OCI-LY3 (cell line): ENCODE measurements at regions not wholly inside any gene's neighbourhood (a gene's known extent, or its start where the extent isn't known, plus 50 kb on each side); places are given as distances from the start of the nearest gene placed in this dataset.
A peak's percentile ranks its signal among the peaks of the same experiment; 100 is the strongest.

Experiments used
- H2AFZ ChIP-seq: fragments of 200-600, 300-600 bp; shearing (Covaris generic); 2 replicates; pipeline ENCODE4 v1.6.0; 2014; ENCODE audit warnings: antibody characterized with exemption, low read depth, low read length
- H3K27ac ChIP-seq: fragments of 200-600, 300-600 bp; sonication (generic); 2 replicates; pipeline ENCODE4 v1.5.1; 2014; ENCODE audit warnings: mild to moderate bottlenecking, low read length, moderate library complexity, mixed read lengths
- H3K27me3 ChIP-seq: fragments of 200-600, 300-600 bp; sonication (generic); 2 replicates; pipeline ENCODE4 v1.6.1; 2014; ENCODE audit warnings: low read depth, low read length, mixed read lengths
- H3K36me3 ChIP-seq: fragments of 200-600, 300-600 bp; sonication (generic); replicated peaks from 2 replicates; pipeline ENCODE3; 2014; ENCODE audit warnings: low read depth, low read length, mixed read lengths
- H3K4me1 ChIP-seq: fragments of 300-600, 200-600 bp; sonication (generic); 2 replicates; pipeline ENCODE4 v1.6.1; 2014; ENCODE audit warnings: low read length, mixed read lengths
- H3K4me2 ChIP-seq: fragments of 200-600, 300-600 bp; sonication (generic); 2 replicates; pipeline ENCODE4 v1.6.1; 2014; ENCODE audit warnings: low read length, mixed read lengths
- H3K4me3 ChIP-seq: fragments of 300-600, 200-600 bp; sonication (generic); 2 replicates; pipeline ENCODE4 v1.5.1; 2014; ENCODE audit warnings: antibody characterized with exemption, mild to moderate bottlenecking, low read length, moderate library complexity
- H3K79me2 ChIP-seq: fragments of 300-600, 200-600 bp; shearing (Covaris generic); 2 replicates; pipeline ENCODE4 v1.6.1; 2014; ENCODE audit warnings: mild to moderate bottlenecking, low read length, mixed read lengths
- H3K9ac ChIP-seq: fragments of 300-600, 200-600 bp; shearing (Covaris generic); 2 replicates; pipeline ENCODE4 v1.6.0; 2014; ENCODE audit warnings: mild to moderate bottlenecking, low read length, moderate library complexity
- H3K9me3 ChIP-seq: fragments of 200-600, 300-600 bp; shearing (Covaris generic); 2 replicates; pipeline ENCODE4 v1.6.1; 2014; ENCODE audit warnings: low read length, mixed read lengths; ENCODE audit not compliant: insufficient read depth
- H4K20me1 ChIP-seq: fragments of 200-600, 300-600 bp; sonication (generic); 2 replicates; pipeline ENCODE4 v1.6.1; 2016; ENCODE audit warnings: low read length, mixed read lengths; ENCODE audit not compliant: insufficient read depth
- CTCF ChIP-seq: fragments of 200-600, 300-600 bp; sonication (generic); IDR thresholded peaks from 2 replicates; pipeline ENCODE4 v1.5.1; 2014; ENCODE audit warnings: antibody characterized with exemption, low read length, low read depth
- EZH2phosphoT487 ChIP-seq: fragments of 200-600 bp; shearing (Covaris generic); IDR thresholded peaks from 2 replicates; pipeline ENCODE4 v1.6.1; 2018; ENCODE audit warnings: antibody characterized with exemption, mixed run types, low read depth

DNA sequence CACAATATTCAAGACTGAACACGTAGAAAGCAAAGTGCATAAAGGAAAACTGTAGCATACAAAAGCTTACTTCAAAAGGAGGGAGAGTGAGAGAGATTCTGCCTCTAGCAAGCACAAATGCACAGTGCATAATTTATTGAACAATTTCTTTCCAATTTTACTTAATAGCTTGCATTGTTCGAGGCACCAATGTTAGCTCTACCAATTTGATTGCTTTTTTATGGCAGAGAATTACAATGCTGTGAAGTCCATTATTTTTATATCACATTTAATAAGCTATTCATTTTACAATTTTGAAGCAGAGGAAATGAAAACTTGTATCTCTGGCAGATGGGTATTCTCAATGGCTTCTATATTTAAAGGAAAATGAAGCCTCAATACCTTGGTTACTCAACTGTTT, 331.7 kb downstream of the GPM6A start:
- H3K27me3 ChIP-seq = no peaks in the 10 kb centered on the region
- H4K20me1 ChIP-seq = no peaks in the 10 kb centered on the region
- TF ChIP-seq CTCF = no peak
- peaks cover 6% of the 10 kb centered on the region; the same call in 1 of the 2 replicates for H3K4me1 ChIP-seq
- no peaks in the 10 kb centered on the region for H3K9me3 ChIP-seq
- no peak overlapping the region for H3K9ac ChIP-seq
- H3K36me3 ChIP-seq = no peaks in the 10 kb centered on the region
- no peak overlapping the region for H2AFZ ChIP-seq
- no peak overlapping the region for H3K27ac ChIP-seq
- no peak overlapping the region for H3K4me2 ChIP-seq
- no peak overlapping the region for H3K4me3 ChIP-seq
- no peaks in the 10 kb centered on the region for H3K79me2 ChIP-seq

DNA sequence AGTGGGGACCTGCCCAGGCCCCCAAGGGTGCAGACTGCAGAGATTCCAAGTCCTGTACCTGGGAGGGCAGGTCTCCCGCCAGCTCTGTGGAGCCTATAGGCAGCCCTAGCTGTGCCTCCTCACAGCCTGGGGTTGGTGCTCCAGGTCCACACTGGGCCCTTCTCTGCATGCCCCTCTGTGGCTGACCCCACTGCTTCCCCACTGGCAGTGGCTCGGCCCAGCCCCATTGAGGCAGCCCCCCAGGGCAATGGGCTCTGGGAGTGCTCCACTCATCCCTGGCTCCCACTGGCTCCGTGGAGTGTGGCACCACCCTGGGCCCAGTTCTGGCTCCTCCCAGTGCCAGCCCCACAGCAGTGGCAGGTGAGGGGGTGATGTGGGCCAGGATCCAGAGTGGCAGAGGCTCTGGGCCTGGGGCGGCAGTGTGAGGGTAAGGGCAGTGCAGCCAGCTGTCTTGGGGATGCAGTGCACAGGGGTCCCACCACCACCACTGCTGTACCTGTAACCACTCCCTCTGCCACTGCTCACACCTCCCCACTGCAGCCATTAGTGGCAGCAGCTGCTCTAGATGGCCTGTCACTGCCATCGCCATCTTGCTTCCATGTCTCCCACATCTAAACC, 312.2 kb downstream of the GPM6A start:
- H2AFZ ChIP-seq = no peak overlapping the region
- TF ChIP-seq CTCF (no peak), EZH2phosphoT487 (no peak)

DNA sequence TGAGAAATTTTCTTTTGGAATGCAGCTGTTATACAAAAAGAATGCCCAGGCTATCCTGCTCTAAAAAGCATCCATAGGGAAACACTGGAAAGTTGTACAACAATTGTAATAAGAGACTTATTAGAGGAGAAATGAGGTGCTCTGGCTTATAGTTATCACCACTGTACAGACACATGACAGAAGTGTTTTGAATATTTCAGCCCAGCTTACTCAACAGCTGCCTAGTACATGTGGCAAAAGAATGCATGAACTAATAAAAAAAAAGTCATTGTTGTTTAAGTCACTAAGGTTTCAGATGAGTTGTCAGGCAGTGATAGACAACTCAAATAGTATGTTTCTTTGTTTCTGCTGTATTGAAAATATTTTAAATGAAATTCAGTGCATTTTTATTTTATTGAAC, 307.7 kb downstream of the GPM6A start:
- TF ChIP-seq CTCF = no peak
- no peak for TF ChIP-seq EZH2phosphoT487
- no peaks in the 10 kb centered on the region for H3K79me2 ChIP-seq
- no peak overlapping the region for H3K9ac ChIP-seq
- H4K20me1 ChIP-seq = no peaks in the 10 kb centered on the region
- no peak overlapping the region for H3K4me2 ChIP-seq
- H3K4me1 ChIP-seq = no peaks in the 10 kb centered on the region
- H2AFZ ChIP-seq = no peak overlapping the region
- no peaks in the 10 kb centered on the region for H3K27me3 ChIP-seq
- H3K36me3 ChIP-seq = no peaks in the 10 kb centered on the region
- no peak overlapping the region for H3K27ac ChIP-seq
- H3K4me3 ChIP-seq = no peak overlapping the region
- no peaks in the 10 kb centered on the region for H3K9me3 ChIP-seq

More for the DNA sequence above, 312.2 kb downstream of the GPM6A start:
- Histone ChIP-seq H3K27me3 (no peaks in the 10 kb centered on the region), H3K79me2 (no peaks in the 10 kb centered on the region), H3K36me3 (no peaks in the 10 kb centered on the region), H3K9ac (no peak overlapping the region), H4K20me1 (no peaks in the 10 kb centered on the region), H3K4me3 (no peak overlapping the region), H3K9me3 (no peaks in the 10 kb centered on the region), H3K4me2 (no peak overlapping the region), H3K27ac (no peak overlapping the region), H3K4me1 (no peaks in the 10 kb centered on the region)

DNA sequence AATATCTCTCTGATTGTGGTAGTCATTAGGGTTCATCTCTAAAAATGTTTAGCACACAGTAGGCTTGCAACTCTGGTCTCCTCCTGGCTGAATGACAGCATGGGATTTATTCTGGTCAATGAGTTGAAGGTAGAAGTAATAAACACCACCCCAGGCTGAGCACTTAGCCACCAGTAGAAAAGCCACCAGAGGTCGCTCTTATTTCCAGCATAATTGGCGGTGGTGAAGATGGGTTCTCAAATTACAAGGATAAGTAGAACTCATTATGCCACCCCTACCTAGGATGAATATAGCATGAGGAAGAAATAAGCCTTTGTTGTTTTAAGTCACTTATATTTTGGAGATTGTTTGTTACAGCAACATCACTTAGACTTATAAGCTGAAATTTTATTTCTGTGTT, 302.7 kb downstream of the GPM6A start:
- H3K27ac ChIP-seq = no peak overlapping the region
- TF ChIP-seq CTCF = peak; percentile 65
- TF ChIP-seq EZH2phosphoT487 = no peak
- H3K4me1 ChIP-seq = no peaks in the 10 kb centered on the region
- no peaks in the 10 kb centered on the region for H3K27me3 ChIP-seq
- H3K9ac ChIP-seq = no peak overlapping the region
- H3K9me3 ChIP-seq = no peaks in the 10 kb centered on the region
- H4K20me1 ChIP-seq = no peaks in the 10 kb centered on the region
- H3K4me2 ChIP-seq = no peak overlapping the region
- H3K4me3 ChIP-seq = no peak overlapping the region
- H2AFZ ChIP-seq = 0 out of 2 replicates have a peak overlapping the region, but pooled peaks have one; percentile 19
- no peaks in the 10 kb centered on the region for H3K79me2 ChIP-seq
- H3K36me3 ChIP-seq = no peaks in the 10 kb centered on the region
